ENCODE measurements at regions not wholly inside any gene's neighbourhood (a gene's known extent, or its start where the extent isn't known, plus 50 kb on each side); places are given as distances from the start of the nearest gene placed in this dataset.

GRCh38 chr18:77967791-77968190, 718.1 kb downstream of the GALR1 start:
- Histone ChIP-seq H2AFZ (ENCODE audit: low read length) (no peak overlapping the region), H3K79me2 (ENCODE audit: control insufficient read depth, insufficient read depth, low read length) (no peaks in the 10 kb centered on the region), H3K27me3 (ENCODE audit: control insufficient read depth, insufficient read depth, low read length) (no peaks in the 10 kb centered on the region), H4K20me1 (ENCODE audit: control insufficient read depth, extremely low read depth, insufficient read depth, low read length) (no peaks in the 10 kb centered on the region), H3K4me1 (ENCODE audit: control insufficient read depth, extremely low read depth, insufficient read depth, low read length) (no peaks in the 10 kb centered on the region), H3K36me3 (ENCODE audit: control insufficient read depth, insufficient read depth, low read length) (no peaks in the 10 kb centered on the region), H3K4me2 (ENCODE audit: extremely low read depth, insufficient read depth, low read length) (no peak overlapping the region), H3K4me3 (replicated peaks in 1 of 4; ENCODE audit: control extremely low read depth in 1 of 4, insufficient read depth in 1 of 4, low read depth in 3 of 4, low read length in 4 of 4) (no peak overlapping the region), H3K27ac (ENCODE audit: insufficient read depth, low read length) (no peak overlapping the region), H3K9me3 (ENCODE audit: control insufficient read depth, insufficient read depth, low read depth, low read length) (no peaks in the 10 kb centered on the region), H3K9ac (ENCODE audit: insufficient read depth, low read length) (no peak overlapping the region)
- TF ChIP-seq, protein P1, sequence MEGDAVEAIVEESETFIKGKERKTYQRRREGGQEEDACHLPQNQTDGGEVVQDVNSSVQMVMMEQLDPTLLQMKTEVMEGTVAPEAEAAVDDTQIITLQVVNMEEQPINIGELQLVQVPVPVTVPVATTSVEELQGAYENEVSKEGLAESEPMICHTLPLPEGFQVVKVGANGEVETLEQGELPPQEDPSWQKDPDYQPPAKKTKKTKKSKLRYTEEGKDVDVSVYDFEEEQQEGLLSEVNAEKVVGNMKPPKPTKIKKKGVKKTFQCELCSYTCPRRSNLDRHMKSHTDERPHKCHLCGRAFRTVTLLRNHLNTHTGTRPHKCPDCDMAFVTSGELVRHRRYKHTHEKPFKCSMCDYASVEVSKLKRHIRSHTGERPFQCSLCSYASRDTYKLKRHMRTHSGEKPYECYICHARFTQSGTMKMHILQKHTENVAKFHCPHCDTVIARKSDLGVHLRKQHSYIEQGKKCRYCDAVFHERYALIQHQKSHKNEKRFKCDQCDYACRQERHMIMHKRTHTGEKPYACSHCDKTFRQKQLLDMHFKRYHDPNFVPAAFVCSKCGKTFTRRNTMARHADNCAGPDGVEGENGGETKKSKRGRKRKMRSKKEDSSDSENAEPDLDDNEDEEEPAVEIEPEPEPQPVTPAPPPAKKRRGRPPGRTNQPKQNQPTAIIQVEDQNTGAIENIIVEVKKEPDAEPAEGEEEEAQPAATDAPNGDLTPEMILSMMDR (conservative IDR thresholded peaks at IDR 0.05 in 1 of 2, IDR thresholded peaks at IDR 0.05 in 1 of 2; ENCODE audit: low read depth in 1 of 2, low read length in 2 of 2), result no peak
- no peak for TF ChIP-seq EZH2 (IDR thresholded peaks at IDR 0.05; ENCODE audit: low read length, missing control alignments)
- DNase-seq (ENCODE audit: low read depth in 2 of 2), result no peak

DNA sequence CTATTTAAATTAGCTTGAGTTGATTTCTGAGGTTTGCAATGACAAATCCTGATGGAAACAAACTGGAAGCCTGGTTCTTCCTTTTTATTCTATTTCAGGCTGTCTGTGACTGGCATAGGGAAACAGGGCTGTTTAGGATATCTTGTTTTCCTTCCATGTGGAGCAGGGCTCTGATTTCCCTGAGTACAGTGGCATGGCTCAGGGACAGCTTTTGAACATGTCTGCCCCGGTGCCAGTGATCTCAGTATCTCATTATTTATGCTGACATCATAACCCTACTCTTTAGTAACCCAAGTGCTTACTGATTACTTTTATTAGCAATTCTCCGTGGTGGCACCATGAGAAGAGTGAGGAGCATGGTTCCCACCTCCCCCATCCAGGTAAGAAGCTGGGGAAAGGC, 720.3 kb downstream of the GALR1 start:
- DNase-seq (ENCODE audit: low read depth in 2 of 2), result no peak
- Histone ChIP-seq H3K4me2 (ENCODE audit: extremely low read depth, insufficient read depth, low read length) (no peak overlapping the region), H3K27me3 (ENCODE audit: control insufficient read depth, insufficient read depth, low read length) (no peaks in the 10 kb centered on the region), H3K79me2 (ENCODE audit: control insufficient read depth, insufficient read depth, low read length) (no peaks in the 10 kb centered on the region), H3K36me3 (ENCODE audit: control insufficient read depth, insufficient read depth, low read length) (no peaks in the 10 kb centered on the region), H3K9me3 (ENCODE audit: control insufficient read depth, insufficient read depth, low read depth, low read length) (no peaks in the 10 kb centered on the region), H3K4me3 (replicated peaks in 1 of 4; ENCODE audit: control extremely low read depth in 1 of 4, insufficient read depth in 1 of 4, low read depth in 3 of 4, low read length in 4 of 4) (no peak overlapping the region), H4K20me1 (ENCODE audit: control insufficient read depth, extremely low read depth, insufficient read depth, low read length) (no peaks in the 10 kb centered on the region), H3K9ac (ENCODE audit: insufficient read depth, low read length) (no peak overlapping the region), H3K27ac (ENCODE audit: insufficient read depth, low read length) (no peak overlapping the region), H2AFZ (ENCODE audit: low read length) (no peak overlapping the region), H3K4me1 (ENCODE audit: control insufficient read depth, extremely low read depth, insufficient read depth, low read length) (no peaks in the 10 kb centered on the region)
- no peak for TF ChIP-seq EZH2 (IDR thresholded peaks at IDR 0.05; ENCODE audit: low read length, missing control alignments)
- TF ChIP-seq, protein P1 (conservative IDR thresholded peaks at IDR 0.05 in 1 of 2, IDR thresholded peaks at IDR 0.05 in 1 of 2; ENCODE audit: low read depth in 1 of 2, low read length in 2 of 2), result no peak

GRCh38 chr18:77970814-77971213, 721.2 kb downstream of the GALR1 start:
- H3K9me3 ChIP-seq (ENCODE audit: control insufficient read depth, insufficient read depth, low read depth, low read length), result no peaks in the 10 kb centered on the region
- TF ChIP-seq, protein P1 (conservative IDR thresholded peaks at IDR 0.05 in 1 of 2, IDR thresholded peaks at IDR 0.05 in 1 of 2; ENCODE audit: low read depth in 1 of 2, low read length in 2 of 2), result no peak
- no peak for TF ChIP-seq EZH2 (IDR thresholded peaks at IDR 0.05; ENCODE audit: low read length, missing control alignments)

More at GRCh38 chr18:77970814-77971213, 721.2 kb downstream of the GALR1 start:
- H3K4me2 ChIP-seq (ENCODE audit: extremely low read depth, insufficient read depth, low read length), result no peak overlapping the region
- no peak overlapping the region for H3K27ac ChIP-seq (ENCODE audit: insufficient read depth, low read length)
- no peaks in the 10 kb centered on the region for H3K79me2 ChIP-seq (ENCODE audit: control insufficient read depth, insufficient read depth, low read length)
- peak in 1 of 2 donors; percentile 0 for DNase-seq (ENCODE audit: low read depth in 2 of 2)
- no peaks in the 10 kb centered on the region for H3K4me1 ChIP-seq (ENCODE audit: control insufficient read depth, extremely low read depth, insufficient read depth, low read length)
- H3K4me3 ChIP-seq (replicated peaks in 1 of 4; ENCODE audit: control extremely low read depth in 1 of 4, insufficient read depth in 1 of 4, low read depth in 3 of 4, low read length in 4 of 4), result no peak overlapping the region
- no peak overlapping the region for H2AFZ ChIP-seq (ENCODE audit: low read length)
- no peaks in the 10 kb centered on the region for H4K20me1 ChIP-seq (ENCODE audit: control insufficient read depth, extremely low read depth, insufficient read depth, low read length)
- no peaks in the 10 kb centered on the region for H3K36me3 ChIP-seq (ENCODE audit: control insufficient read depth, insufficient read depth, low read length)
- no peak overlapping the region for H3K9ac ChIP-seq (ENCODE audit: insufficient read depth, low read length)
- no peaks in the 10 kb centered on the region for H3K27me3 ChIP-seq (ENCODE audit: control insufficient read depth, insufficient read depth, low read length)

Measured in fibroblast of lung (primary cell).